GM12891 (cell line): ENCODE measurements at regions not wholly inside any gene's neighbourhood (a gene's known extent, or its start where the extent isn't known, plus 50 kb on each side); places are given as distances from the start of the nearest gene placed in this dataset.

Source experiments
- PAX5 ChIP-seq: IDR thresholded peaks from 2 replicates; pipeline ENCODE4 v1.6.1; 2011; ENCODE audit warnings: low read length, moderate library complexity, mild to moderate bottlenecking; ENCODE audit not compliant: insufficient read depth, severe bottlenecking
- POLR2A ChIP-seq: IDR thresholded peaks from 2 replicates; pipeline ENCODE4 v1.6.1; 2011; ENCODE audit warnings: low read depth, low read length, control low read depth
- POLR2AphosphoS5 ChIP-seq: IDR thresholded peaks from 2 replicates; pipeline ENCODE4 v1.6.1; 2011; ENCODE audit warnings: low read depth, low read length, control low read depth
- SPI1 ChIP-seq: IDR thresholded peaks from 2 replicates; pipeline ENCODE4 v1.6.1; 2011; ENCODE audit warnings: low read depth, low read length, control low read depth
- TAF1 ChIP-seq: IDR thresholded peaks from 2 replicates; pipeline ENCODE4 v1.6.1; 2011; ENCODE audit warnings: low read depth, low read length, control low read depth

GRCh38 chr7:91379991-91380390, 115.8 kb downstream of the FZD1 start:
- TF ChIP-seq TAF1 (no peak), POLR2A (no peak), SPI1 (no peak), POLR2AphosphoS5 (no peak), PAX5 (no peak)
